ENCODE measurements at regions not wholly inside any gene's neighbourhood (a gene's known extent, or its start where the extent isn't known, plus 50 kb on each side); places are given as distances from the start of the nearest gene placed in this dataset.

- no peaks in the 10 kb centered on the region for H3K9me2 ChIP-seq (ENCODE audit: insufficient read depth, low read length)
- TF ChIP-seq SMC3 (conservative IDR thresholded peaks at IDR 0.05; ENCODE audit: poor library complexity) (no peak), CTCF (IDR thresholded peaks at IDR 0.05; ENCODE audit: poor library complexity, severe bottlenecking) (no peak)
- H3F3A ChIP-seq (ENCODE audit: insufficient read depth, low read length, poor library complexity, severe bottlenecking): no peaks in the 10 kb centered on the region
- H3K36me3 ChIP-seq (ENCODE audit: insufficient read depth, low read length): no peaks in the 10 kb centered on the region
- H2AFZ ChIP-seq (ENCODE audit: low read depth, low read length): no peak overlapping the region
- H3K9me3 ChIP-seq (ENCODE audit: low read length): no peaks in the 10 kb centered on the region
- no peak overlapping the region for H3K9ac ChIP-seq (ENCODE audit: low read length)
- H3K27me3 ChIP-seq (ENCODE audit: insufficient read depth, low read depth, low read length): no peaks in the 10 kb centered on the region
- no peak overlapping the region for H3K27ac ChIP-seq (ENCODE audit: low read length)
- no peaks in the 10 kb centered on the region for H3K79me2 ChIP-seq (replicated peaks; ENCODE audit: insufficient read depth, low read length)
- H4K20me1 ChIP-seq (ENCODE audit: insufficient read depth): no peaks in the 10 kb centered on the region
- H3K4me2 ChIP-seq (ENCODE audit: low read length): no peak overlapping the region
- H3K4me3 ChIP-seq (ENCODE audit: low read length): no peak overlapping the region
These were observed 187.8 kb downstream of the DACT1 start for GRCh38 chr14:58825606-58826005.

- Histone ChIP-seq H3K4me3 (ENCODE audit: low read length) (no peak overlapping the region), H4K20me1 (ENCODE audit: insufficient read depth) (no peaks in the 10 kb centered on the region), H3K79me2 (replicated peaks; ENCODE audit: insufficient read depth, low read length) (no peaks in the 10 kb centered on the region), H2AFZ (ENCODE audit: low read depth, low read length) (no peak overlapping the region), H3K9ac (ENCODE audit: low read length) (no peak overlapping the region), H3K36me3 (ENCODE audit: insufficient read depth, low read length) (no peaks in the 10 kb centered on the region), H3K27ac (ENCODE audit: low read length) (no peak overlapping the region), H3K9me3 (ENCODE audit: low read length) (no peaks in the 10 kb centered on the region), H3K4me2 (ENCODE audit: low read length) (no peak overlapping the region), H3K27me3 (ENCODE audit: insufficient read depth, low read depth, low read length) (no peaks in the 10 kb centered on the region), H3F3A (ENCODE audit: insufficient read depth, low read length, poor library complexity, severe bottlenecking) (no peaks in the 10 kb centered on the region), H3K9me2 (ENCODE audit: insufficient read depth, low read length) (no peaks in the 10 kb centered on the region)
- TF ChIP-seq CTCF (IDR thresholded peaks at IDR 0.05; ENCODE audit: poor library complexity, severe bottlenecking): peak; percentile 48
- no peak for TF ChIP-seq SMC3 (conservative IDR thresholded peaks at IDR 0.05; ENCODE audit: poor library complexity)
These were observed 189.3 kb downstream of the DACT1 start for GRCh38 chr14:58826845-58827686.

- no peaks in the 10 kb centered on the region for H3K27me3 ChIP-seq (ENCODE audit: insufficient read depth, low read depth, low read length)
- no peak overlapping the region for H2AFZ ChIP-seq (ENCODE audit: low read depth, low read length)
- H3K4me3 ChIP-seq (ENCODE audit: low read length): no peak overlapping the region
- H3K79me2 ChIP-seq (replicated peaks; ENCODE audit: insufficient read depth, low read length): no peaks in the 10 kb centered on the region
- H3K27ac ChIP-seq (ENCODE audit: low read length): no peak overlapping the region
- H3K9ac ChIP-seq (ENCODE audit: low read length): no peak overlapping the region
- no peaks in the 10 kb centered on the region for H3F3A ChIP-seq (ENCODE audit: insufficient read depth, low read length, poor library complexity, severe bottlenecking)
- no peaks in the 10 kb centered on the region for H3K36me3 ChIP-seq (ENCODE audit: insufficient read depth, low read length)
- no peaks in the 10 kb centered on the region for H3K9me3 ChIP-seq (ENCODE audit: low read length)
- no peak overlapping the region for H3K4me2 ChIP-seq (ENCODE audit: low read length)
- TF ChIP-seq MXI1 (conservative IDR thresholded peaks at IDR 0.05; ENCODE audit: poor library complexity, severe bottlenecking) (no peak), TAF1 (IDR thresholded peaks at IDR 0.05; ENCODE audit: low read depth) (no peak), EZH2 (IDR thresholded peaks at IDR 0.05; ENCODE audit: borderline replicate concordance, insufficient read depth, low read length, poor library complexity, severe bottlenecking) (no peak), REST (IDR thresholded peaks at IDR 0.05; ENCODE audit: borderline replicate concordance) (no peak), EP300 (conservative IDR thresholded peaks at IDR 0.05; ENCODE audit: poor library complexity, severe bottlenecking) (no peak), POLR2AphosphoS5 (IDR thresholded peaks at IDR 0.05) (no peak), CTCF (IDR thresholded peaks at IDR 0.05; ENCODE audit: poor library complexity, severe bottlenecking) (no peak), SMC3 (conservative IDR thresholded peaks at IDR 0.05; ENCODE audit: poor library complexity) (no peak), RAD21 (conservative IDR thresholded peaks at IDR 0.05) (no peak)
- H4K20me1 ChIP-seq (ENCODE audit: insufficient read depth): no peaks in the 10 kb centered on the region
- H3K9me2 ChIP-seq (ENCODE audit: insufficient read depth, low read length): no peaks in the 10 kb centered on the region
These were observed 190.5 kb downstream of the DACT1 start for GRCh38 chr14:58828298-58828697.
